PC-3 (cell line): ENCODE measurements at regions not wholly inside any gene's neighbourhood (a gene's known extent, or its start where the extent isn't known, plus 50 kb on each side); places are given as distances from the start of the nearest gene placed in this dataset.

Experiments
- EZH2 ChIP-seq: fragments of 300-600 bp; sonication (generic); IDR thresholded peaks from one replicate; pipeline ENCODE4 v1.6.1; 2017; ENCODE audit warnings: antibody characterized with exemption, mild to moderate bottlenecking, low read length; ENCODE audit not compliant: unreplicated experiment
- EZH2phosphoT487 ChIP-seq: fragments of 300-600 bp; sonication (generic); IDR thresholded peaks from 2 replicates; pipeline ENCODE4 v1.6.1; 2018; ENCODE audit warnings: mild to moderate bottlenecking, antibody characterized with exemption, low read length, borderline replicate concordance
- TF ChIP-seq, protein P1 (sequence below): fragments of 300-600 bp; sonication (generic); conservative IDR thresholded peaks from 2 replicates; pipeline ENCODE4 v1.5.1; 2017; ENCODE audit warnings: antibody characterized with exemption, low read depth, mild to moderate bottlenecking, low read length

DNA sequence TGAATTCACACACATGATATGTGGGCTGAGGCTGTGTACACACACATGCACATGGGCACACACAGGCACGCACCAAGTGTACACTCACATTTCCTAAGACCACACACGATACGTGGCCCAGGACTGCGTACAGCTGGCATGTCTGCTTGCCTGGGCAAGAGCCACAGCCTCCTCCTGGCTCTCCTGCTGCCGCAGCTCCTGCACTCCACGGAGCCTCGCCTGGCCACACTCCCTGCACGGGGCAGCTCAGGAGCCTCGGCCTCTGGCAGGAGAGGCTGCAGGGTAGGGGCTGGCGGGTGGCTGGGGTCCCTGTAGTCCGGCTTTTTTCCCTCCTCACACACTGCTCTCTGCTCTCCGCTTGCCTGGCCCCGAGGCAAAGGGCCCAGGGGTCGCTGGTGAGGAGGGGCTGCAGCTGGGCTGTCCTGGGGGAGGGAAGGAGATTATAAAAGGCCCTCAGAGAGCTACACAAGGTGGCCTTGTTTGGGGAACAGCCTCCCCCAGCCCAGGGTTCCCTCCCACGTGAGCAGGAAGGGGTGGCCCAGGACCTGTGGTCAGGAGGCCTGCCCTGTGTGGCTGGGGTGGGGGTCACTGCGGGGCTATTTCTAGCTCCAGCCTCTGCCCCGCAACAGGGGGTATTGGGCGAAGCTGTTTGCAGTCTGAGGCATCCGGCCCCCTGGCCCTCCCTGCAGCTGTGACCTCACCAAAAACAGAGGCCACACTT lies 89.0 kb upstream of the SFSWAP start:
- TF ChIP-seq, protein P1, sequence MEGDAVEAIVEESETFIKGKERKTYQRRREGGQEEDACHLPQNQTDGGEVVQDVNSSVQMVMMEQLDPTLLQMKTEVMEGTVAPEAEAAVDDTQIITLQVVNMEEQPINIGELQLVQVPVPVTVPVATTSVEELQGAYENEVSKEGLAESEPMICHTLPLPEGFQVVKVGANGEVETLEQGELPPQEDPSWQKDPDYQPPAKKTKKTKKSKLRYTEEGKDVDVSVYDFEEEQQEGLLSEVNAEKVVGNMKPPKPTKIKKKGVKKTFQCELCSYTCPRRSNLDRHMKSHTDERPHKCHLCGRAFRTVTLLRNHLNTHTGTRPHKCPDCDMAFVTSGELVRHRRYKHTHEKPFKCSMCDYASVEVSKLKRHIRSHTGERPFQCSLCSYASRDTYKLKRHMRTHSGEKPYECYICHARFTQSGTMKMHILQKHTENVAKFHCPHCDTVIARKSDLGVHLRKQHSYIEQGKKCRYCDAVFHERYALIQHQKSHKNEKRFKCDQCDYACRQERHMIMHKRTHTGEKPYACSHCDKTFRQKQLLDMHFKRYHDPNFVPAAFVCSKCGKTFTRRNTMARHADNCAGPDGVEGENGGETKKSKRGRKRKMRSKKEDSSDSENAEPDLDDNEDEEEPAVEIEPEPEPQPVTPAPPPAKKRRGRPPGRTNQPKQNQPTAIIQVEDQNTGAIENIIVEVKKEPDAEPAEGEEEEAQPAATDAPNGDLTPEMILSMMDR = no peak
- TF ChIP-seq EZH2 (no peak), EZH2phosphoT487 (no peak)
